HG03095 (cell line): ENCODE measurements at regions not wholly inside any gene's neighbourhood (a gene's known extent, or its start where the extent isn't known, plus 50 kb on each side); places are given as distances from the start of the nearest gene placed in this dataset.

Source experiments
- ATAC-seq: cut with Tn5 transposase; IDR thresholded peaks from one replicate; pipeline ENCODE4 v1.9.1; 2021; ENCODE audit warnings: moderate library complexity; ENCODE audit not compliant: unreplicated experiment

DNA sequence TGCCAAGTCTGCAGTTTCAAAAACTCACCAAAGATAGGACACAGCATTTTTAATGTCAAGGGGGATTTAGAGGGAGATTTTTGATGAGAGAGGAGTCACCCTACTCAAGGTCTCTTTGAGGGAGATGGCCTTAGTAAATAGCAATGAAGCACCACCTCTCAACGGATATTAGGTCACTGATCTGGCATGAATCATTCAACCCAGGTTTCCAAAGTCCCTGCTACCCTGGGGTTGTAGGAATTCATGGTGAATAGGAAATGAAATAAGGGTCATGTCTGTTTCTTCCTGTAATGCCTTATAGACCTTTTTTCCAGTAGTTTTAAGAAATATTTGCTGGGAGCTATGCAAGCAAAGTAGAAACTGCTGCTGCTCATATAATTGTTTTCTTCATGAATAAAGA is 2154.9 kb downstream of the LRRC4C start:
- no peak for ATAC-seq

DNA sequence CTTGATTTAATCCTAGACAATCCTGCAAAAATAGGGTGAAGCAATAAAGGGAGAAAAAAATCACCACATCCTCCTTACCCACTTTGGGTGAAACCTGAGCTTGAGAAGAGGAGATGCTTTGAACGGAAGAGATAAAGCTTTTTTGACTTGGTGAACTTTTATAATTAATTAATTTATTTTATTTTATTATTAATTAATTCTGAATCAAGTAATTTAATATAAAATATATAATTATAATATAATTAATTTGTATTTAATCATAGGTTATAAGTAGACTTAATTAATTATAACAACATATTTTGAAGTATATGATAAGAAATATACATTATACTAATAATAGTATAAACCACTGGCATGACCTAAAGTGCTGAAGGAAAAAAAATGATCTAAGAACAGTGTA is 2164.8 kb downstream of the LRRC4C start:
- ATAC-seq: no peak

DNA sequence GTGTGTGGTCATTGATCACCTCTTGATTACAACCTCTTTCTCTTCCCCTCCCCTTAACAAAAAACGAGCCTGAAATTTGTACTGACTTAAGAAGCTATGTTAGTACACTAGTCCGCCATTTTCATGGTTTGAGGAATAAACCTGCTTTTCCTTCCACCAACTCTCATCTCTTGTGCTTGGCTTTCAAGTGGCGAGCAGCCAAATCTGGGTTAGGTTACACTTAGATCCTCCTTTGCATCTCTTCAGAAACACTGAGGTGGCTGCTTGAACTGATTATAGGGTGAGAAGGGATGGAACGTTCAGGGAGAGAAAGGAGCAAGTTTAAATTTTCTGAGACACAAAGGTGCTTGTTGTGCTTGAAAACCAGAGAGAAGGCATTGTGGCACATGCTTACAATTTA is 2171.4 kb downstream of the LRRC4C start:
- ATAC-seq: no peak

DNA sequence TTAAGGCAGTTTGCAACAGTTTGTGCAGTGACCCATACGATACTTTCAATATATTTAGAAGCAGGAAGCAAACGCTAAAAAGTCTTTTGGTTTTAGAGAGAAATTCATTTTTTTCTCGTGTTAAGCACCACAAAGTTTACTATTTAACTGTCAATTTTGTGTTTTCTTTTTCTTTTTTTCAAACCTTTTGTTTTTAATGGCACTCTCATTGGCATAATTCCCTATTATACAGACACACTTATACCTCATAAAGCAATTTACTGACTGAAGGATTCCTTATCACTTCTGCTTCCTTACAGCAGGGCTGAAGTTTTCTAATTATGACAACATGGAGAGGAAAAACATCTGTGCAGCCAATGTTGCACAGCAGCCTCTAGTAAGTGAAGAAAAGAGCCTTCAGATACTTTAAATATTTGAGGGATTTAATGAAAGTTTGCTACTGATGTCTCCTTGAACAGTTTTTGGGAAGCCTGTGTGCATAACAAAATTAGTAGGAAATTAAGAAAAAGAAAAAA is 2191.2 kb downstream of the LRRC4C start:
- ATAC-seq: no peak

DNA sequence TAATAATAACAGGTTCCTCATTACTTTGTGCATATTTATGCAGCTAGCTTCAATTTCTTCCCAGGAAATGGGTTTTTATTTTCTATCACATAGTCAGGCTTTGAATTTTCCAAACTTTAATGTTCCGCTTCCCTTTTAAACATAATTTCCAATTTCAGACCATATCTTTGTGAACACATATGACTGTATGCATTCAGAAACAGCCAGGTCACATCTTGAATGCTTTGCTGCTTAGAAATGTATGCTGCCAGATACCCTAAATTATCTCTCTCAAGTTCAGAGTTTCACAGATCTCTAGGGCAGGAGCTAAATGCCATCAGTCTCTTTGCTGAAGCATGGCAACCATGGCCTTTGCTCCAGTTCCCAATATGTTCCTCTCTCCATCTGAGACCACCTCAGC is 2203.8 kb downstream of the LRRC4C start:
- ATAC-seq: no peak

DNA sequence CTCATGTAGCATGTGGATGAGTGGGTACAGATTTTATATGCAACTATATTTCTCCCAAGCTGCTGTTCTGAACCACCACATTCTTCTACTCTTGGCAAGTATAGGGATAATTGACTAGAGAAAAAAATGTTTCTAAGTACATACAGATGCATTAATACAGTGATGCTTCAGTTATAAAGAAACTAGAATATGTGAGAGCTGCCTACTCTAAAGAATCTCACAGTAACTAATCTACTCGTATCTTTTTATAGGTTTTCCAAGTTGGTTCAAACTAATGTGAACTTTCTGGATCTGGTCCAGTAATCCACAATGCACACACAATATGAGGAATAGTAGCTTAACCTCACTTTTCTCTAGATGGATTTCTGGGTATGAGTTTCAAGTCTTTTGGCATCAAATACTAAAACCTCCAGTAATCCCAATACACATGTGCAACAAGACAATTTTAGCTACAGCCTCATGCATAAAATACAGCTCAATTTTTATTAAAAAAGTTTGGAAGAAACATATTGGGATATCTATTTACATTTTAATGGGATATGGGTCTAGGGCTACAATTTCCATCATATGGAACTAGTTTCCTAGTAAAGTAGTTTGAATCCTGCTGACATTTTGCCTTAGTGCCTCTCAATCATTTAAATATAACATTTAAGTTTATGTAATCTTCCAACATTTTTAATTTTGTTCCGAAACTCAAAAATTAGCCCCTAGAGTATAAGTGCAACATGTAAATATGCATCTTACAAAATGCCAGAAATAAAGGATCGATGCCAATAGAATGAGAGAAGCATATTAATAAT is 2209.7 kb downstream of the LRRC4C start:
- no peak for ATAC-seq

DNA sequence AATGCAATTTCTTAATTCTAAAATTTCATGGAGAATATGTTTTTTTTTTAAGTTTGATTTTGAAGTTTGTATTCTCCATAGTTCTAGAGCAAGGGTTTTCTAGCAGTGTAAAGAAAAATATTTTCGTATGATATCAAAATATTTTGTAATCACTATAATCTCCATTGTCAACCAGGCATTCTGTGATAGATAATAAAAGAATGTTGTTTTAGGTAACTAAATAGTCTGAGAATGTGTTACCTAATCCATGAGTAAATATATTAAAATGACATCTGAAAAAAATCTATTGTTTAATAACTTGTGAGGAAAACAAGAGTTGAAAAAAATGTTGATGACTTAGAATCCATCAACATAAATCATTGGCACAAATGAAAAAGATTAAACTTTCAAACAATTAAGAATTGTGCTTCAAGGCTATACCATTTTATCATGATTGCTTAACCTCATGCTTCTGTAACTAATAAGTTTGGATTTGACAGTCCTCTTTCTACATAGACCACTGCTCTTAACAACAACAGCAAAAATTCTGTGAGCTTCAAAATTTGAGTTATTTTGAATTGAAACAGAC is 2211.8 kb downstream of the LRRC4C start:
- no peak for ATAC-seq

DNA sequence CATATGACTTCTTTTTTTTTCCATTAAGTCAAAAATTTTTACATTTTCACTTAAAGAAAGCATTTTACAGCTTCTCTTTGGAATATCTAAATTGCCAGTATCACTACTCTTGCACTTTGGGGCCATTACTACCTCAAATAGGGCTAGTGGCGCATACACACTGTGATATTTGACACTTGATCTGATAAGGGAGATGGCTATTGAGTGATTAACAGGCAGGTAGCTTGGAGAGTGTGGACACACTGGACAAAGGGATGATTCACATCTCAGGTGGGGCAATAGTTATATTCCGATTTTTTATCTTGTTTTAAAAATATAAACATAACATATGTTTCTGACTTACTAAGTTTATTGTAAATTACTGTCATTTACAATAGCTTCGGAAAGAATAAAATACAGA is 2219.9 kb downstream of the LRRC4C start:
- no peak for ATAC-seq

DNA sequence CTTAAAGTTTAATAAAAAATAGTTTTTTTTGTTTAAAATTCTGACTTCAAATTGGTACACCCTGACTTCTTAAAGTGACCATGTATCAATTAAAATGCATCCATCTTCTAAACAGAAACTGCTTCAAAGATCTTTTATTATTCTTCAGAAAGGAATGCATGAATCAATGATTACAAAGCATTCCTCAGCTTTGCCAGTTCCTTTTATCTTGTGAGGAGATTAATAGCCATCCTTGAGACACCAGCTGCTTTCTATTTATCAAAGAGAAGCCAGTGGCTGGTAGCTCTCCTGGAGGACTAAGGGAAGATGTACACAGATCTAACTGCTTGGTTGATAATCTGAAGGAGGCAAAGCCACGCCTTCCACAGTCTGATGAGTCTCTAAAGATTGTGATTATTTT is 2222.5 kb downstream of the LRRC4C start:
- no peak for ATAC-seq

DNA sequence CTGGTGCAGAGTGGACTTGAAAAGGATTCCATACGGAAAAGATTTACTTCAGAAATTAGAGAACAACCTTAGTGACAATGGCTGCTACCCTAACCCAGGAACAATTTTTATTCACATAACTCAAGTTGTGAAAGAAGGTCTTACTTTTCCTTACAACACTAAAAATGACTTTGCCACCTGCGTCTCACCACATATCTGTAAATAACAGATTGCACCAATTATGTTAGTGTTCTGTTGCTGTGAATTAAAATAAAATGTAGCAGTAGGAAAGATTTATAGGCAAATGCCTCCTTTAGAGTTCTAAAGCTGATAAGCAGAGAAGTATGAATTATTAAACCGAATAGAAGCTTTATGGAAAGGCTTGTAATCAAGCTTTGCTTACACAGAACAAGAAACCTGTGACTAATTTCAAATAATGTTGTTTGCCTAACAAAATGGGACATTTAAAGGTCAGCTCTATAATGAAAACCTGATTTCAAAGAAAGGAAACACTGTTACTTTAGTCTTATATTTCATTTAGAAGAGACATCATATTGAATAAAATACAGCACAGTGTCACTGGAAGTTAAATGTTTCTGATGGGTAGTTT is 2237.8 kb downstream of the LRRC4C start:
- ATAC-seq: no peak

DNA sequence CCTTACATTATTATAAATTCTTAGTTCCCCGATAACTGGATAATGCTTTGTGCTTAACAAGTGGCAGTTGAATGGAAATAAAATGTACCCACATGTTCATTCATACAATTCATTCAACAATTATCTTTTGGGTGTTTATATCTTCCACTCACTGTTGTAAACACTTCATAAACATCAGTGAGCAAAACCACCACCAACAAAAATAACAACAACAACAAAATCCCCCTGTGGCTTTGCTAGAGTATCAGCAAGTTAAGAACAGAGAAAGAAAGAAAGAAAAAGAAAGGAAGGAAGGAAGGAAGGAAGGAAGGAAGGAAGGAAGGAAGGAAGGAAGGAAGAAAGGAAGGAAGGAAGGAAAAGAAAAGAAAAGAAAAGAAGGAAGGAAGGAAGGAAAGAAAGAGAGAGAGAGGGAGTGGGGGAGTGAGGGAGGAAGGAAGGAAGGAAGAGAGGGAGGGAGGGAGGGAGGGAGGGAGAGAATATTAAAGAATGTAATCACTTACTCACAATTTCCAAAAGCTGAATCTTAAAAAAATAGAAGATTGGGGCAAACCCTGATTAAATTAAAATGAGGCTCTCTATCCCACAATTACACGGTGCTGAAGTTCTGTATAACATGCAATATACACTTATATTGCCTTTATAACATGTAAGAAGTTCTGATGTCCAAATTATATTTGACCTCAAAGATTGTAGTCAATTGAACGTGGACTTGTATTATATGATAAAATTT is 2238.8 kb downstream of the LRRC4C start:
- ATAC-seq: no peak

DNA sequence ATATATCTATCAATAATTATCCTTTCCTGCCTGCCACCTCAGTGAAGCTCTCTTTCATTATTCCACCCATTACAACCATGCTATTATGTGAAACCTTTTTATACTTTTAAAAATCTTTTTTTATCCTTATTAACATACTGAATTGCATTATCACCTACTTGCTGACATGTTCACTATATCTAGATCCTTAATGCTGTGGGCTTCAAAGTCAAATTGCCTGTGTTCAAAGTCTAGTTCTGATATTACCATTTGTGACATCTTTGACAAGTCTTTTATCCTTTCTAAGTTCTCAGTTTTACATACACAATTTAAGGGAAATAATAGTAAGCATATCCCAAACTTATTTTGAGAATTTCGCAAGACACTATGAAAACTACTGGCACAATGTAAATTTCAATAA is 2239.4 kb downstream of the LRRC4C start:
- ATAC-seq: no peak

DNA sequence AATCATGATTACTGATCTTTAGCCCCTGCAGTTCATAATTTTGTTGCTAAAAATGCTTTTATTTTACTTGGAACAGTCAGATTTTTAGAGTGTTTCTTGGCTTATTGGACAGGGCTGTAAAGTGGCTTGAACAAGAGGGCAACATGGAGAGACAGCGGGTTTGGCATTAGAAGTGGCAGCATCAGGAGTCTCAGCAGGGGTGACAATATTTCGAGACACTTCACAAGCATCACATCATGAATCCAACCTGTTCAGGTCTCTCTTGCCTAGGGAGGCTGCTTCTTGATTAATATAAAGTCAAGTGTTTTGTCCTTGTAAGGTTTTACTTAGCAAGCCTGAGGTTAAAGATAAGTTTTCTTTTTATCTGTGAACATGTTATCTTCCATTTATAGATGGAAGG is 2249.5 kb downstream of the LRRC4C start:
- no peak for ATAC-seq

DNA sequence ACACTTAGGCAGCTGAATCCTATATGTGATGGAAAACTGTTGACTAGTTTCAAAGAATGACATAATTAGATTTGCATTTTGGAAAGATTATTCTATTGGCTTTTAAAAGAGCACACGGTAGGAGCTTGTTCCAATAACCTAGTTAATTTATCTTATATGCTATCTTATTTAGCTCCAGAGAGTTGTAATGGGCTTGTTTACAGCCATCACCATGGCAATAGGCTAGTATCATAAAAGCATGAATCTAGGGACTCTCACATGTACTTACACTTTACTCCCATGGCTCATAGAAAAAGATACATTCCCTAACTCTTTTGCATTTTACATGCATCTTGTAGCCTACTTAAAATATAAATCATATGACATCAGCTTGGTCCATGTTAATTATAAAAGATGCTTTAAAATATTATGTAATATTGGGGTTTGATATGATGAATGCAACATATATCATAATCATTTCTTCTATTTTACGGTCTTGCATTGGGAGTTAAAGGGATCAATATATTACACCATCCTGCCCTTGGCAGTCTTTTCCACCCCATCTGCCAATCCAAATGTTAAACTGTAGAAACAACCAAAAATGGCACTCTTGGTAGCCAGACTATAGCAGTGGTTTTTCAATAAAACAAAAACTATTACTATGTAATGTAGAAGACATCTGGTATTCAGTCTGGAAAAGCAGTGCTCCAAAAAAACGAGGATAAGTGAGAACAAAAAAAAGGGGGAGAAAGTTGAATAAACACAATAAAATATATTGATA is 2254.0 kb downstream of the LRRC4C start:
- ATAC-seq: no peak

DNA sequence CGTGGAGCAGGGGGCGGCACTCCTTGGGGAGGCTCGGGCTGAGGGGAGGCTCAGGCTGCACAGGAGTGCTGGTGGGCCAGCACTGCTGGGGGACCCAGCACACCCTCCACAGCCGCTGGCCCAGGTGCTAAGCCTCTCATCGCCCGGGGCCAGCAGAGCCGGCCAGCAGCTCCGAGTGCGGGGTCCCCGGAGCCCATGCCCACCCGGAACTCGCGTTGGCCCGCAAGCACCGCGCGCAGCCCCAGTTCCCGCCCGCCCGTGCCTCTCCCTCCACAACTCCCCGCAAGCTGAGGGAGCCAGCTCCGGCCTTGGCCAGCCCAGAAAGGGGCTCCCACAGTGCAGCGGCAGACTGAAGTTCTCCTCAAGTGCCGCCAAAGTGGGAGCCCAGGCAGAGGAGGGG is 2266.8 kb downstream of the LRRC4C start:
- no peak for ATAC-seq

DNA sequence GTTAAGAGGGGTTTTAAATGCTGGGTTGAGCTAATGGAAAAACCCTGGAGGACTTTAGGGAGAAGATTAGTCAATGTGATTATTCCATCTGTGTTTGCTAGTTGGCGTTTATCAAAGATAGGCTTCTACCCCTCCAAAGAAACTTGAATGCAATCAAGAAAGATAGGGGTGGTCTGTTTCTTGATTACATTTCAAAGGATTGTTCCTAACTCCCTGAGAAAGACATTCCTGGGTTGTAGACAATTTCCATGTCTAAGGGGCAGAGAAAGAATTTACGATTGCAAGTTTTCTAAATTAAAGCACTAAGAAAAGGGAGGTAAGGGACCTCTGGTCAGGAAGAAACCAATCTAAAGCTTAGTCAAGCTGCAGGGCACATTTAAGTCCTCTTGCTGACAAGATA is 2268.7 kb downstream of the LRRC4C start:
- ATAC-seq: no peak

DNA sequence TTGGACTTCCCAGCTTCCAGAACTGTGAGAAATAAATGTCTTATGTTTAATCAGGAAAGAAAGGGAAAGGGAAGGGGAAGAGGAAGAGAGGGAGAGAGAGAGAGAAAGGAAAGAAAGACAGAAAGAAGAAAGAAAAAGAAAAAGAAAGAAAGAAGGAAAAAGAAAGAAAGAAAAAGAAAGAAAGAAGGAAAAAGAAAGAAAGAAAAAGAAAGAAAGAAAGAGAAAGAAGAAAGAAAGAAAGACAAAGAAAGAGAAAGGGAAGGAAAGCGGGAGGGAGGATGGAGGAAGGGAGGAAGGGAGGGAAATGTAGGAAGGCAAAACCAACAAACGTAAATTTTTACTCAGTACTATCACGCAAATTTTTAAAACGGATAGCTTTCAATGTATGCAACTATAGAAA is 2281.8 kb downstream of the LRRC4C start:
- ATAC-seq: no peak

DNA sequence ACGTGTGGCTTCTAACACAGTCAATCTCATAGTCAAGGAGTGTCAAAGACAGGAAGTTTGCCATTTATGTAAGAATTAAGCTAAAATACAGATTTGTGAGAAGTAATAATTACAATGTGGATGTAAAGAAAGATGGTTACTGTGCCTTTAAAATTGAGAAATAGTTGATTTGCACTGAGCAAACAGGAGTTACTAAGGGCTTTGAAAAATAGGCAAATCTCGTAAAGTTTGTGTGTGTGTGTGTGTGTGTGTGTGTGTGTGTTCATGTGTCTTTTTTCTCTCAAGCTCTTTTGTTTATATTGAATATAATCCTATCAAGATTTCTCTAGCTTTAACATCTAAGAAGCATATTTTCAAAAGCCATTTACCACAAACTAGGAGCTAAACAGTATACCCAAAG is 2284.5 kb downstream of the LRRC4C start:
- no peak for ATAC-seq

DNA sequence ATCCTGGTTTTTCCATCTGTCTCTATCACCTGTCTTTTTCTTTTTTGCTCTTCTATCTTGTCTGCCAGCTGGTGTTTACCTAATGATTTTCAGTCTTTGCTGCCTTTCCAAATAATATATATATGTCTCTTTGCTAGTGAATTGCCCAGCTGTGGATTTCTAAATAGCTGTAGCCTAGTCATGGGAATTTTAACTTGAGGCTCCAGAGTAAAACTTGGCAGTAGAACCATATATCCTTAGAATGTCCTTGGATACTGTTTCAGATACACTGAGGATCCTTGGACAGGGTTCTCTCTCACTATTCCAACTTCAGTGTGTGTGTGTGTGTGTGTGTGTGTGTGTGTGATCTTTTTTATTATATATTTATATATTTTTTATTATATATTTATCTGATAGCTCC is 2285.3 kb downstream of the LRRC4C start:
- no peak for ATAC-seq

DNA sequence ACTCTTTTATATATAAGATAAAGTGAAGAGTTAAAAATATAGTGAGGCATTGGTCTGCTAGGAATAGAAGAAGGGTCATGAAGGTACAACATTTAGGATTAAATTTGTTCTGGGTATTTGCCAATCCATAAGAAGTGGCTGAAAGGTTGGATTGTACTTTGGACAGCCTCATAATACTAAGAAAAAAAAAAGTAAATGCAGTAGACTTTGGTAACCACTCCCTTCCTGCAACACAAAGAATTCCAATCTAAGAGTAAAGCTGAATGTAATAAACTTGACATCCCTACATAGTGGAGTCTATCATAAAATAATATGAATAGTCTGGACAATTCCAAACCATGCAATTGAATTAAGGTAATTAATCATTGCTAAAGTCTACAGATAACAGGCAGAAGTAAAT is 2294.4 kb downstream of the LRRC4C start:
- ATAC-seq: no peak

DNA sequence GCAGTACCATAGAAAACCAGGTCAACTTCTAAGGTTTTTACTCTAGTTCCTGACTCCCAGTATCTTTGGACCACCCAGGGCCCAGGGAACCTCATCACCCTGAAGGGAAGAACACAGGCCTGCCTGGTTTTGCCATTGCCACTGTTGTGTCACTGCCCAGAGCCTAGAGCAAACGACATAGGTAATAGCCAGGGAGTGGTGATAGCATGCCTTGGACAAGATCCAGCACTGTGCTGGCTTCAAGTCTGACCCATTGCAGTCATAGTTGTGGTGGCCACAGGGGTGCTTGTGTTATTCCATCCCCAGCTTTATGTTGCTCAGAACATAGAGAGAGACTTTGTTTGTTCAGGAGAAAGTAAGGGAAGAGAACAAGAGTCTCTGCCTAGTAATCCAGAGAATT is 2310.2 kb downstream of the LRRC4C start:
- no peak for ATAC-seq
